DND-41 (cell line): ENCODE measurements at regions not wholly inside any gene's neighbourhood (a gene's known extent, or its start where the extent isn't known, plus 50 kb on each side); places are given as distances from the start of the nearest gene placed in this dataset.

Experiments used
- ATAC-seq: fragments of 200-7000 bp; cut with Tn5 transposase; 3 replicates; pipeline ENCODE4 v1.9.1; 2021; ENCODE audit warnings: low read depth; ENCODE audit not compliant: insufficient read depth
- DNase-seq: peaks from one replicate; pipeline ENCODE4 v3.0.0-alpha.2; 2020
- H2AFZ ChIP-seq: 2 replicates; pipeline ENCODE4 v1.6.0; 2012; ENCODE audit warnings: low read depth, low read length
- H3K27ac ChIP-seq: 2 replicates; pipeline ENCODE4 v1.5.1; 2012; ENCODE audit warnings: low read length, inconsistent platforms
- H3K27me3 ChIP-seq: fragments of 200-600 bp; sonication (generic); 2 replicates; pipeline ENCODE4 v1.6.0; 2012; ENCODE audit warnings: low read length, mild to moderate bottlenecking, inconsistent platforms; ENCODE audit not compliant: insufficient read depth, poor library complexity
- H3K36me3 ChIP-seq: 2 replicates; pipeline ENCODE4 v1.5.1; 2012; ENCODE audit warnings: low read length, inconsistent platforms; ENCODE audit not compliant: insufficient read depth
- H3K4me1 ChIP-seq: 2 replicates; pipeline ENCODE4 v1.5.1; 2012; ENCODE audit warnings: mild to moderate bottlenecking, low read length; ENCODE audit not compliant: insufficient read depth
- H3K4me2 ChIP-seq: 2 replicates; pipeline ENCODE4 v1.6.0; 2012; ENCODE audit warnings: mild to moderate bottlenecking, moderate library complexity, low read length, inconsistent platforms; ENCODE audit not compliant: insufficient read depth
- H3K4me3 ChIP-seq, 2 experiments: fragments of 200-600 bp in 1 of 2; shearing (Covaris generic) in 1 of 2; 2 replicates each; pipeline ENCODE4 v1.5.1; 2012 to 2016; ENCODE audit warnings: inconsistent platforms in 2 of 2, low read length in 2 of 2, mild to moderate bottlenecking in 2 of 2, low read depth in 1 of 2, moderate library complexity in 1 of 2
- H3K79me2 ChIP-seq: 2 replicates; pipeline ENCODE4 v1.6.0; 2012; ENCODE audit warnings: low read length, inconsistent platforms; ENCODE audit not compliant: insufficient read depth
- H3K9ac ChIP-seq: 2 replicates; pipeline ENCODE4 v1.6.0; 2012; ENCODE audit warnings: low read depth, mild to moderate bottlenecking, inconsistent platforms, low read length, moderate library complexity
- H3K9me3 ChIP-seq: 2 replicates; pipeline ENCODE4 v1.5.1; 2012; ENCODE audit warnings: low read length, moderate library complexity, mild to moderate bottlenecking, inconsistent platforms; ENCODE audit not compliant: insufficient read depth, severe bottlenecking
- H4K20me1 ChIP-seq: 2 replicates; pipeline ENCODE4 v1.6.0; 2012; ENCODE audit warnings: low read length; ENCODE audit not compliant: insufficient read depth
- CTCF ChIP-seq: IDR thresholded peaks from 2 replicates; pipeline ENCODE4 v1.5.1; 2012; ENCODE audit warnings: borderline replicate concordance, low read length, moderate library complexity, mild to moderate bottlenecking; ENCODE audit not compliant: poor library complexity, severe bottlenecking; ENCODE audit errors: extremely low read depth
- EZH2 ChIP-seq: IDR thresholded peaks from 3 replicates; pipeline ENCODE4 v1.6.1; 2012; ENCODE audit warnings: borderline replicate concordance, low read depth, mild to moderate bottlenecking, moderate library complexity, low read length, inconsistent platforms; ENCODE audit not compliant: severe bottlenecking

DNA sequence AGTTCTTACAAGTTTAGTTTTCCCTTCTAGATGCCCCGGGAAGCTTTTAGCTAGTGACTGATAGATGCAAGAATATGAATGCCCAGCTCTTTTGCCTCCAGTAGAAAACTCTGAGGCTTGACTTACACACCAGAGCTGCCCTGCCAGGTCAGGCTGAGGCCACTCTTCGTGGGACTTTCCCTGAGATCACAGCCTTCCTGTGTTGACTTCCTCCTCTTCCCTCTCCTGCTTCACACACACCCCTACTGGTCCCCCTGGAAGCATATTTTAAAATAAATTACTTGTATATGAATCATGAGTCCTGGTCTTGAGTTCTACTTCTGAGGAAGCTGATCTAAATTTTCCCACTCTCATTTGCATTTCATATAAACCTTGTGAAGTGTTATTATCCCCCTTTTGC is 413.7 kb downstream of the PDCD6IP start:
- Histone ChIP-seq H3K4me2 (no peak overlapping the region), H4K20me1 (no peaks in the 10 kb centered on the region), H3K27me3 (no peaks in the 10 kb centered on the region), H3K4me3 (no peak overlapping the region), H2AFZ (no peak overlapping the region), H3K9me3 (no peaks in the 10 kb centered on the region), H3K36me3 (no peaks in the 10 kb centered on the region), H3K9ac (no peak overlapping the region), H3K79me2 (no peaks in the 10 kb centered on the region), H3K27ac (no peak overlapping the region), H3K4me1 (no peaks in the 10 kb centered on the region)
- TF ChIP-seq CTCF (no peak), EZH2 (no peak)
- DNase-seq = no peak
- ATAC-seq = no peak

DNA sequence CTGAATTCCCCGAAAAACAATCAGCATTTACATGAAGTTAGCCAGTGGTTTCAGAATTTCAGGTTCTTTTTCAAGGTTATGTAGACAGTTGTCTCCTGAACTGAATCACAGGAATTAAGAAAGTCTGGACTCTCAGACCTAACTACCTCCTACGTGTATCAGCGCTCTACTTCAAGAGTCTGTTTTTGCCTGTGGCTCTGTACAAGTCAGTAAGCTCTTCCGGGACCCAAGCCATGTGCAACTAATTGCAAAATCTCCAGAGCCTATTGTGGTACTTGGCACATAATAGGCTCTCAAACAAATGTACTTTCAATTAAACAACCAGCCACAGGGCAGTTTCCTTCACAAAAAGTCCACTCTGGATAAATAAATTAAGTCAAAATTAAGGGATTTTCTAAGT is 414.2 kb downstream of the PDCD6IP start:
- no peaks in the 10 kb centered on the region for H3K36me3 ChIP-seq
- no peak overlapping the region for H3K9ac ChIP-seq
- no peak for TF ChIP-seq CTCF
- TF ChIP-seq EZH2 = no peak
- H3K27me3 ChIP-seq = no peaks in the 10 kb centered on the region
- H3K4me3 ChIP-seq = no peak overlapping the region
- no peaks in the 10 kb centered on the region for H4K20me1 ChIP-seq
- H3K9me3 ChIP-seq = no peaks in the 10 kb centered on the region
- H3K4me2 ChIP-seq = no peak overlapping the region
- no peaks in the 10 kb centered on the region for H3K79me2 ChIP-seq
- H3K4me1 ChIP-seq = no peaks in the 10 kb centered on the region
- DNase-seq = no peak
- H3K27ac ChIP-seq = no peak overlapping the region
- H2AFZ ChIP-seq = no peak overlapping the region
- ATAC-seq = no peak

GRCh38 chr3:34213478-34213877 is 415.0 kb downstream of the PDCD6IP start:
- Histone ChIP-seq H3K4me3 (no peak overlapping the region), H3K4me2 (no peak overlapping the region), H2AFZ (no peak overlapping the region), H4K20me1 (no peaks in the 10 kb centered on the region), H3K4me1 (no peaks in the 10 kb centered on the region), H3K36me3 (no peaks in the 10 kb centered on the region), H3K27me3 (no peaks in the 10 kb centered on the region), H3K79me2 (no peaks in the 10 kb centered on the region), H3K27ac (no peak overlapping the region), H3K9me3 (no peaks in the 10 kb centered on the region), H3K9ac (no peak overlapping the region)
- TF ChIP-seq CTCF (no peak), EZH2 (no peak)
- ATAC-seq (no peak), DNase-seq (no peak)
